Right lobe of liver (tissue), 6 donors: ENCODE measurements at regions not wholly inside any gene's neighbourhood (a gene's known extent, or its start where the extent isn't known, plus 50 kb on each side); places are given as distances from the start of the nearest gene placed in this dataset.

ENCODE experiments used
- ATAC-seq, 4 donors: fragments of 200-7000 bp; cut with Tn5 transposase; one replicate each; pipeline ENCODE4 v1.9.1; 2020; ENCODE audit warnings: mild to moderate bottlenecking in 4 of 4, moderate library complexity in 4 of 4
- DNase-seq, 3 donors: peaks; one replicate each; pipeline ENCODE4 v3.0.0-alpha.2; 2020
- H3K27ac ChIP-seq, 3 donors: fragments of 200-600 bp; one replicate each; pipeline ENCODE4 v1.8.0; 2022
- H3K27me3 ChIP-seq, 2 donors: fragments of 200-600 bp; one replicate each; pipeline ENCODE4 v1.8.0; 2022
- H3K36me3 ChIP-seq, 4 donors: fragments of 200-600 bp; sonication (generic) in 1 of 4; one replicate each; pipeline versions ENCODE4 v1.5.1 to v1.8.0; 2017 to 2022; ENCODE audit warnings: control low read depth in 1 of 4
- H3K4me1 ChIP-seq, 4 donors: fragments of 200-600 bp; sonication (generic) in 1 of 4; one replicate each; pipeline versions ENCODE4 v1.5.1 to v1.8.0; 2017 to 2022; ENCODE audit warnings: control low read depth in 1 of 4
- H3K4me3 ChIP-seq, 3 donors: fragments of 200-600 bp; one replicate each; pipeline ENCODE4 v1.8.0; 2022
- H3K9me3 ChIP-seq, 4 donors: fragments of 200-600 bp; sonication (generic) in 1 of 4; one replicate each; pipeline versions ENCODE4 v1.5.1 to v1.8.0; 2017 to 2022; ENCODE audit warnings: control low read depth in 1 of 4
- POLR2A ChIP-seq: fragments of 450-650 bp; IDR thresholded peaks from one replicate; pipeline ENCODE4 v1.6.1; 2017; ENCODE audit warnings: antibody characterized with exemption, mild to moderate bottlenecking
- WGBS: methylation state at CpG from one replicate; pipeline ENCODE4 v1.1.6; 2018; ENCODE audit warnings: low coverage, low lambda C conversion rate; ENCODE audit not compliant: insufficient coverage; ENCODE audit errors: missing lambda C conversion rate; 5-methylcytosine and 5-hydroxymethylcytosine counted together
- intact Hi-C, 2 donors: fragments of 100-400 bp; cut with DNase I; formaldehyde crosslinking; loops; one replicate each; pipeline versions ENCODE4 v1.11.2 to v1.14.1; 2022
- TF ChIP-seq, protein P1 (sequence below), 4 donors: fragments of 200-600 bp in 3 of 4; fragments of 450-650 bp in 1 of 4; IDR thresholded peaks; one replicate each; pipeline versions ENCODE4 v1.5.1 to v1.8.0; 2016 to 2022; ENCODE audit warnings: antibody characterized with exemption in 4 of 4, mild to moderate bottlenecking in 2 of 4
- donor health status: DM: no; HTN: yes; CAD: no.
- donor health status: DM: no; HTN: no; CAD: no.
- donor health status: DM: no; HTN: no; CAD: no.
- donor health status: DM: no; HTN: yes; CAD: no.
- donor health status: DM: no; HTN: yes; CAD: no.

DNA sequence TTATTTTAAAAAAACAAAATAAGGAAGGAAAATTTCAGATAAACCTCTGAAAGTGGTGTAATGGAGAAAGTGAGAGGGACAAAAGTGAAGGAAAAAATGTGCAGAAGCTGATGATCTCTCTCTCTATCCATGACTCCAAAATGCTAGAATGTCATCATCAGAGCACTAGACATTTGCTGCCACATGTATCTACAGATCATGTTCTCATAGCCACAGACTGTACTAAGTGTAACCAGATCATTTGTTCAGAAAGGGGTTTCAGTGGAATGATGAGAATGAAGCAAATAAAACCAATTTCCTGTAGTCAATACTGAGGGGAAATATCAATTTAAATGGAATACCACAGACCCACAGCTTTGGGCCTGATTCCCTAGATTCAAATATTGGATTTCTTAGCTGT is 104.3 kb upstream of the CHMP2B start:
- no peaks in the 10 kb centered on the region for H3K9me3 ChIP-seq
- H3K36me3 ChIP-seq: no peaks in the 10 kb centered on the region
- H3K27me3 ChIP-seq: no peaks in the 10 kb centered on the region
- ATAC-seq: no peak
- intact Hi-C loops: no loop called here
- no peak overlapping the region for H3K4me3 ChIP-seq
- no peak for DNase-seq
- TF ChIP-seq, protein P1, sequence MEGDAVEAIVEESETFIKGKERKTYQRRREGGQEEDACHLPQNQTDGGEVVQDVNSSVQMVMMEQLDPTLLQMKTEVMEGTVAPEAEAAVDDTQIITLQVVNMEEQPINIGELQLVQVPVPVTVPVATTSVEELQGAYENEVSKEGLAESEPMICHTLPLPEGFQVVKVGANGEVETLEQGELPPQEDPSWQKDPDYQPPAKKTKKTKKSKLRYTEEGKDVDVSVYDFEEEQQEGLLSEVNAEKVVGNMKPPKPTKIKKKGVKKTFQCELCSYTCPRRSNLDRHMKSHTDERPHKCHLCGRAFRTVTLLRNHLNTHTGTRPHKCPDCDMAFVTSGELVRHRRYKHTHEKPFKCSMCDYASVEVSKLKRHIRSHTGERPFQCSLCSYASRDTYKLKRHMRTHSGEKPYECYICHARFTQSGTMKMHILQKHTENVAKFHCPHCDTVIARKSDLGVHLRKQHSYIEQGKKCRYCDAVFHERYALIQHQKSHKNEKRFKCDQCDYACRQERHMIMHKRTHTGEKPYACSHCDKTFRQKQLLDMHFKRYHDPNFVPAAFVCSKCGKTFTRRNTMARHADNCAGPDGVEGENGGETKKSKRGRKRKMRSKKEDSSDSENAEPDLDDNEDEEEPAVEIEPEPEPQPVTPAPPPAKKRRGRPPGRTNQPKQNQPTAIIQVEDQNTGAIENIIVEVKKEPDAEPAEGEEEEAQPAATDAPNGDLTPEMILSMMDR (IDR thresholded peaks at IDR 0.05): no peak
- TF ChIP-seq POLR2A: no peak
- H3K4me1 ChIP-seq: no peaks in the 10 kb centered on the region
- H3K27ac ChIP-seq: no peak overlapping the region

DNA sequence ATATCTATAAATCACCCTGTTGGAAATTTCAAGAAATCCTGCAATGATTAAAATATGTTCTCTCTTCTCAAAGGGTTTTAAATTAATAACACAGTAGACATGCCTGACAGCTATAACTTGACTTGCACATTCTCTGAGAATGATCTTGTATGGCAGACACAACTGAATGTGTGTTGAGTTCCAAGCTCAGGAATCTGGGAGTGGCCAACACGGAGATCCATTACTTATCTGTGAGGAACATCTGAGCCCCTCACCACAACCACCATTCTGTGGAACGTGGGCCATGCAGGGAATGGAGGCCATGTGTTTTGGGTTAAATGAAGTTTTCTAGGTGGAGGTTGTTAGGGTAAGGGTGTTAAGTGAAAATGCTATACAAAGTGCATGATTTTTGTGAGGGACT is 105.3 kb upstream of the CHMP2B start:
- H3K27me3 ChIP-seq: no peaks in the 10 kb centered on the region
- intact Hi-C loops: no loop called here
- no peak for TF ChIP-seq POLR2A
- TF ChIP-seq, protein P1 (IDR thresholded peaks at IDR 0.05): no peak
- no peaks in the 10 kb centered on the region for H3K9me3 ChIP-seq
- no peak overlapping the region for H3K4me3 ChIP-seq
- DNase-seq (no peak), ATAC-seq (no peak)
- 47% methylated on average over 2 of the region's 2 CpGs for WGBS
- no peaks in the 10 kb centered on the region for H3K36me3 ChIP-seq
- no peak overlapping the region for H3K27ac ChIP-seq
- H3K4me1 ChIP-seq: no peaks in the 10 kb centered on the region

DNA sequence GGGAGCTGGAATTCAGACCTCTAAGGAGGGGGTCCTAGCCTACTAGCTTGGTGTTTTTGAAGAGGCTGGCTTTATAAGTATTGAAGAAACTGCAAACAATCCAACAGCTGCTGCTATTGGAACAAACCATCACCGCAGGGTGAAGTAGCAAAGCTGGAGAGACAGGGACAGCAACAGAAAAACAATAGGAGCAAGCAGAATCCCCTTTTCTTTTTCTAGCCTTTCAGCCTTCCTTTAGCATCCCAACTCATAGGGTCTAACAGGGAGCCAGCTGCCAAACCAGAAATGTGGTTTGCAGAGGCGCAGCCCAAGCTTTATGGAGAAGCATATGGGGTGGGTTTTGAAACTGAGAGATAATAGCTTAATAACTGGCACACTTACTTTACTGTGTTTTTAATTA is 106.2 kb upstream of the CHMP2B start:
- ATAC-seq: no peak
- Histone ChIP-seq H3K27me3 (no peaks in the 10 kb centered on the region), H3K9me3 (no peaks in the 10 kb centered on the region), H3K27ac (no peak overlapping the region), H3K4me3 (no peak overlapping the region), H3K36me3 (no peaks in the 10 kb centered on the region), H3K4me1 (no peaks in the 10 kb centered on the region)
- WGBS: 79% methylated on average over 2 of the region's 2 CpGs
- no peak for TF ChIP-seq POLR2A
- TF ChIP-seq, protein P1 (IDR thresholded peaks at IDR 0.05): no peak
- DNase-seq: no peak
- intact Hi-C loops: no loop called here

DNA sequence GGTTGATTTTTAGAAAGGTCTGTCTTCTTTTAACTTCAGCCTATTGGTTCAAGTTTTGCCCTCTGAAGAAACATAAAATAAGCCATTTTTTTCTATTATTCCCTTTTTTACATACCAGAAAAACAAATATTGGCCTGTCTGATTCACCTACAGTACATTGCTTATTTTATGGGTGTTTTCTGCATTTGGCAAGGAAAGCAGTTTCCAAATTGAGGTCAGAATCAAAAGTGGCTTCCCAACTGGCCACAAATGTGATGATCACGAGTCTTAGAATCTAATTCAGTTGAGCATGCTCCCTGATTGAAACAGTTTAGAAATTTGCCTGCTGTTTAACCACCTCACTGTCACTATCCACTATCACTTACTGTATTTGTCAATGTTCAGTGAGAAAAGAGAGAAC is 106.9 kb upstream of the CHMP2B start:
- TF ChIP-seq, protein P1 (IDR thresholded peaks at IDR 0.05): no peak
- no peak for TF ChIP-seq POLR2A
- no peak for ATAC-seq
- 75% methylated on average over 1 of the region's 1 CpG for WGBS

DNA sequence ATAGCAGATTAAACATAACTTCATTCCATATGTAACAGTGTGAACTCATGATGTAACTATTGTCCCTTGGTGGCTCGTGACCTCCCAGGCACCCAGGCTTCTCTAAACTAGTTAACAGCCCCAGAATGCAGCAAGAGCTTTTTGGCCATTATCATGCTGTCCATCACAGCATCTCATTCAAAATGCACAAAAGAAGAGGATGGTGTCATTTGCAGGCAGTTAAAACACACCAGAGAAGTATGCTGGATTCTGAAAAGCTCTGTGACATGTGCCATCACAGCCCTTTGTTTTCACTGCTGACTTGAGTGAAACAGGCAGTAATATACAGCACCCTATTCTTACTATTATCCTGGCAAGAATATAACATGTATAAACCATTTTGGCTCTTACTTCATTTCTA is 117.6 kb upstream of the CHMP2B start:
- TF ChIP-seq, protein P1 (IDR thresholded peaks at IDR 0.05): no peak
- no peak for TF ChIP-seq POLR2A
- no peak for ATAC-seq
- 42% methylated on average over 1 of the region's 1 CpG for WGBS
- H3K9me3 ChIP-seq: no peaks in the 10 kb centered on the region
- intact Hi-C loops: no loop called here
- H3K4me3 ChIP-seq: no peak overlapping the region
- H3K36me3 ChIP-seq: no peaks in the 10 kb centered on the region
- H3K27ac ChIP-seq: no peak overlapping the region
- no peaks in the 10 kb centered on the region for H3K27me3 ChIP-seq
- H3K4me1 ChIP-seq: no peaks in the 10 kb centered on the region
- DNase-seq: no peak

More for the DNA sequence above, 106.9 kb upstream of the CHMP2B start:
- H3K36me3 ChIP-seq: no peaks in the 10 kb centered on the region
- no peak overlapping the region for H3K27ac ChIP-seq
- H3K9me3 ChIP-seq: no peaks in the 10 kb centered on the region
- intact Hi-C loops: no loop called here
- H3K27me3 ChIP-seq: no peaks in the 10 kb centered on the region
- H3K4me1 ChIP-seq: no peaks in the 10 kb centered on the region
- DNase-seq: no peak
- no peak overlapping the region for H3K4me3 ChIP-seq
